GM12865 (cell line): ENCODE measurements at regions not wholly inside any gene's neighbourhood (a gene's known extent, or its start where the extent isn't known, plus 50 kb on each side); places are given as distances from the start of the nearest gene placed in this dataset.
A peak's percentile ranks its signal among the peaks of the same experiment; 100 is the strongest.

Source experiments
- DNase-seq: peaks from one replicate; pipeline ENCODE4 v3.0.0; 2010; ENCODE audit warnings: low read depth
- H3K4me3 ChIP-seq: 2 replicates; pipeline ENCODE4 v1.5.1; 2011; ENCODE audit warnings: mild to moderate bottlenecking, low read depth, low read length, control low read depth
- CTCF ChIP-seq: IDR thresholded peaks from 2 replicates; pipeline ENCODE4 v1.5.1; 2011; ENCODE audit warnings: low read length, control low read depth, low read depth, inconsistent platforms; ENCODE audit not compliant: insufficient read depth; ENCODE audit errors: missing control alignments

GRCh38 chr2:193608451-193608850 lies 1413.7 kb upstream of the TMEFF2 start:
- no peak for TF ChIP-seq CTCF
- no peak overlapping the region for H3K4me3 ChIP-seq
- DNase-seq = no peak

- no peak overlapping the region for H3K4me3 ChIP-seq
- TF ChIP-seq CTCF = no peak
- DNase-seq = no peak
These were observed 1396.1 kb upstream of the TMEFF2 start for GRCh38 chr2:193590831-193591230.

GRCh38 chr2:193584522-193584938 lies 1389.8 kb upstream of the TMEFF2 start:
- peak; percentile 51 for DNase-seq
- no peak overlapping the region for H3K4me3 ChIP-seq
- peak; percentile 59 for TF ChIP-seq CTCF

GRCh38 chr2:193583638-193584400 lies 1389.1 kb upstream of the TMEFF2 start:
- no peak for TF ChIP-seq CTCF
- no peak for DNase-seq

GRCh38 chr2:193581807-193582206 lies 1387.1 kb upstream of the TMEFF2 start:
- DNase-seq = no peak
- no peak overlapping the region for H3K4me3 ChIP-seq
- no peak for TF ChIP-seq CTCF

More at GRCh38 chr2:193583638-193584400, 1389.1 kb upstream of the TMEFF2 start:
- no peak overlapping the region for H3K4me3 ChIP-seq

- no peak overlapping the region for H3K4me3 ChIP-seq
- no peak for DNase-seq
- no peak for TF ChIP-seq CTCF
These were observed 1385.6 kb upstream of the TMEFF2 start for GRCh38 chr2:193580176-193580950.
